Activated T-helper 1 cell treated with anti-CD3 and anti-CD28 coated beads, Interleukin-2, amount 50 U/mL, for 16 hours (primary cell): ENCODE measurements at regions not wholly inside any gene's neighbourhood (a gene's known extent, or its start where the extent isn't known, plus 50 kb on each side); places are given as distances from the start of the nearest gene placed in this dataset.
"Not testable (repeated sequence)": the region's sequence is repeated elsewhere in the genome, so short reads cannot be mapped to it uniquely, and the experiment has no call there.

Experiments used
- DNase-seq, 2 donors: peaks; one replicate each; pipeline ENCODE4 v3.0.0-alpha.2; 2020; ENCODE audit warnings: low read depth in 1 of 2, low spot score in 1 of 2

GRCh38 chr13:80551650-80552497, 210.9 kb upstream of the SPRY2 start:
- no peak for DNase-seq

GRCh38 chr13:80550971-80551441, 210.1 kb upstream of the SPRY2 start:
- DNase-seq, result no peak

GRCh38 chr13:80548915-80549314, 208.0 kb upstream of the SPRY2 start:
- no peak for DNase-seq

- no peak for DNase-seq
Measured at GRCh38 chr13:80547885-80548825, 207.2 kb upstream of the SPRY2 start.

- no peak for DNase-seq
Measured at GRCh38 chr13:80547341-80547740, 206.4 kb upstream of the SPRY2 start.

- DNase-seq, result no peak
Measured at GRCh38 chr13:80533175-80533574, 192.2 kb upstream of the SPRY2 start.

GRCh38 chr13:80530902-80531301, 190.0 kb upstream of the SPRY2 start:
- DNase-seq, result no peak

- DNase-seq, result no peak
Measured at GRCh38 chr13:80530191-80530590, 189.3 kb upstream of the SPRY2 start.

GRCh38 chr13:80529734-80530133, 188.8 kb upstream of the SPRY2 start:
- no peak for DNase-seq

- DNase-seq, result no peak
Measured at GRCh38 chr13:80528733-80529132, 187.8 kb upstream of the SPRY2 start.

GRCh38 chr13:80527400-80527799, 186.5 kb upstream of the SPRY2 start:
- no peak for DNase-seq

- DNase-seq, result no peak
Measured at GRCh38 chr13:80524447-80525215, 183.7 kb upstream of the SPRY2 start.

GRCh38 chr13:80523134-80523533, 182.2 kb upstream of the SPRY2 start:
- no peak for DNase-seq

- not testable (repeated sequence) for DNase-seq
Measured at GRCh38 chr13:80522463-80522862, 181.5 kb upstream of the SPRY2 start.

- DNase-seq, result no peak
Measured at GRCh38 chr13:80516818-80517348, 176.0 kb upstream of the SPRY2 start.

- no peak for DNase-seq
Measured at GRCh38 chr13:80515296-80515695, 174.4 kb upstream of the SPRY2 start.

GRCh38 chr13:80513196-80513595, 172.3 kb upstream of the SPRY2 start:
- DNase-seq, result no peak

- no peak for DNase-seq
Measured at GRCh38 chr13:80510686-80511085, 169.8 kb upstream of the SPRY2 start.

- no peak for DNase-seq
Measured at GRCh38 chr13:80509264-80509663, 168.3 kb upstream of the SPRY2 start.

- no peak for DNase-seq
Measured at GRCh38 chr13:80508031-80508430, 167.1 kb upstream of the SPRY2 start.

GRCh38 chr13:80504453-80504852, 163.5 kb upstream of the SPRY2 start:
- no peak for DNase-seq
